HEK293T (cell line): ENCODE measurements at regions not wholly inside any gene's neighbourhood (a gene's known extent, or its start where the extent isn't known, plus 50 kb on each side); places are given as distances from the start of the nearest gene placed in this dataset.

Experiments used
- BHLHE40 ChIP-seq: fragments of 450-650 bp; IDR thresholded peaks from 2 replicates; pipeline ENCODE4 v1.6.1; 2016; ENCODE audit warnings: mild to moderate bottlenecking, moderate library complexity, borderline replicate concordance
- FOXA1 ChIP-seq: fragments of 450-650 bp; IDR thresholded peaks from 2 replicates; pipeline ENCODE4 v1.6.1; 2016; ENCODE audit warnings: mild to moderate bottlenecking
- FOXK2 ChIP-seq: fragments of 450-650 bp; IDR thresholded peaks from 2 replicates; pipeline ENCODE4 v1.6.1; 2016; ENCODE audit warnings: mild to moderate bottlenecking
- FOXM1 ChIP-seq: fragments of 450-650 bp; IDR thresholded peaks from 2 replicates; pipeline ENCODE4 v1.6.1; 2017; ENCODE audit warnings: mild to moderate bottlenecking, borderline replicate concordance
- HDGF ChIP-seq: fragments of 450-650 bp; IDR thresholded peaks from 2 replicates; pipeline ENCODE4 v1.6.1; 2017; ENCODE audit warnings: antibody characterized with exemption, borderline replicate concordance
- L3MBTL2 ChIP-seq: fragments of 450-650 bp; conservative IDR thresholded peaks from 2 replicates; pipeline ENCODE4 v1.6.1; 2016; ENCODE audit warnings: mild to moderate bottlenecking
- NFRKB ChIP-seq: fragments of 450-650 bp; IDR thresholded peaks from 2 replicates; pipeline ENCODE4 v1.6.1; 2016; ENCODE audit warnings: mild to moderate bottlenecking, moderate library complexity
- PKNOX1 ChIP-seq: fragments of 450-650 bp; IDR thresholded peaks from 2 replicates; pipeline ENCODE4 v1.6.1; 2016
- SUZ12 ChIP-seq: fragments of 450-650 bp; IDR thresholded peaks from 2 replicates; pipeline ENCODE4 v1.6.1; 2016; ENCODE audit warnings: mild to moderate bottlenecking
- TARDBP ChIP-seq: fragments of 450-650 bp; IDR thresholded peaks from 2 replicates; pipeline ENCODE4 v1.6.1; 2016
- ZNF384 ChIP-seq: fragments of 450-650 bp; IDR thresholded peaks from 2 replicates; pipeline ENCODE4 v1.6.1; 2016

GRCh38 chr2:161063946-161064306 is 96.3 kb upstream of the TANK start:
- TF ChIP-seq PKNOX1: no peak
- no peak for TF ChIP-seq FOXM1
- no peak for TF ChIP-seq BHLHE40
- no peak for TF ChIP-seq FOXK2
- no peak for TF ChIP-seq FOXA1
- no peak for TF ChIP-seq SUZ12
- no peak for TF ChIP-seq HDGF
- TF ChIP-seq TARDBP: no peak
- no peak for TF ChIP-seq ZNF384
- no peak for TF ChIP-seq NFRKB
- no peak for TF ChIP-seq L3MBTL2
